ENCODE measurements at regions not wholly inside any gene's neighbourhood (a gene's known extent, or its start where the extent isn't known, plus 50 kb on each side); places are given as distances from the start of the nearest gene placed in this dataset.

DNA sequence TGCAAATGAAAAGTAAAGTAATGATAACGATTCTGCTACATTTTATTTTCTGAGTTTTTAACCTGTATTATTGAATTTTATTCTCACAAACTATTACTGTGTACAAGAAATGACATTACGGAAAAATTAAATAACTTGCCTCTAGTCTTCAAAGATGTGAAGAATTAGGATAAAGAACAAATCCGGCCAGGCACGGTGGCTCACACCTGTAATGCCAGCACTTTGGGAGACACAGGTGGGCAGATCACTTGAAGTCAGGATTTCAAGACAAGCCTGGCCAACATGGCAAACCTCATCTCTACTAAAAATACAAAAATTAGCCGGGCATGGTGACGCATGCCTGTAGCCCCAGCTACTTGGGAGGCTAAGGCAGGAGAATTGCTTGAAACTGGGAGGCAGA lies 1584.4 kb upstream of the SEL1L start:
- Histone ChIP-seq H3K4me3 (ENCODE audit: low read depth, low read length) (no peak overlapping the region), H3K36me3 (ENCODE audit: control insufficient read depth, insufficient read depth, low read length) (no peaks in the 10 kb centered on the region), H3K27me3 (ENCODE audit: control insufficient read depth, insufficient read depth, low read length) (no peaks in the 10 kb centered on the region)
- DNase-seq (ENCODE audit: low read depth) (no peak), FAIRE-seq (no peak)
- no peak for TF ChIP-seq CTCF (IDR thresholded peaks at IDR 0.05; ENCODE audit: insufficient read depth, low read length, severe bottlenecking)

DNA sequence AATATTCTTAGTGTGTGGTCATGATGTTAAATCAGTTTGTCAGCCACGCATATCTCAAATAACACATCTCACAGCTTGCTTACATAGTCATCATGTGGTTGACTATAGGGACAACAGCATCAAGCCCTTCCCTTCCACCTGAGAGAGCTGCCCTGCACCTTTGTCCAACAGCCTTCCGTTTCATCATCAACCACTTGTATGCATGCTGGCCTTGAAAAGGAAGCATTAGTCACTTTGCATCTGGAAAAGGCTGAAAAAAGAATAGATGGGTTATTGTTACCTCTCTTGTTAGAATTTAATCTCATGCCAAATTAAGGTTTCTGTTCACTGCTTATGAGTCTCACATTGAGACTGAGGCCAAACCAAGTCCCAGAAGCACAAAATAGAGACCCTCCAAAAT lies 1586.5 kb upstream of the SEL1L start:
- FAIRE-seq, result no peak
- Histone ChIP-seq H3K36me3 (ENCODE audit: control insufficient read depth, insufficient read depth, low read length) (no peaks in the 10 kb centered on the region), H3K27me3 (ENCODE audit: control insufficient read depth, insufficient read depth, low read length) (no peaks in the 10 kb centered on the region), H3K4me3 (ENCODE audit: low read depth, low read length) (no peak overlapping the region)
- TF ChIP-seq CTCF (IDR thresholded peaks at IDR 0.05; ENCODE audit: insufficient read depth, low read length, severe bottlenecking), result no peak
- peak; percentile 64 for DNase-seq (ENCODE audit: low read depth)

DNA sequence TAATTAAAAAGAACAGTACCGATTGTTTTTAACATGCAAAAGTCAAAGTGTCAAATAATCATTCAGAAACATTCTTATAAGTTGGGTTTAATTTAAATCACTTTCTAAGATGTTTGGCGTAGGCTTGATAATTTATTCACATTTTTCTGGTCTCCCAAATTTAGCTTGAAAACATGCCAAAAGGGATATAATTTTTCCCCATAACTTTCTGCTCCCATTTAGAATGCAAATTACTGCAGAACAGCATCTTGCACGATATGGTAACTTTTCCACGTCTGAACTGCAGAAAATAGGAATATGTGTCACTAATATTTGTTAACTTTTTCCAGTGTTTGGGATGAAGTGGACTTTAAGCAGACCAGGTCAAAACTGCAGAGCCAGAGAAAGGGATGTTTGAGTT lies 1592.4 kb upstream of the SEL1L start:
- DNase-seq (ENCODE audit: low read depth), result no peak
- no peak for TF ChIP-seq CTCF (IDR thresholded peaks at IDR 0.05; ENCODE audit: insufficient read depth, low read length, severe bottlenecking)
- Histone ChIP-seq H3K36me3 (ENCODE audit: control insufficient read depth, insufficient read depth, low read length) (no peaks in the 10 kb centered on the region), H3K27me3 (ENCODE audit: control insufficient read depth, insufficient read depth, low read length) (no peaks in the 10 kb centered on the region), H3K4me3 (ENCODE audit: low read depth, low read length) (no peak overlapping the region)
- no peak for FAIRE-seq

GRCh38 chr14:83128783-83129182 lies 1595.1 kb upstream of the SEL1L start:
- no peak for DNase-seq (ENCODE audit: low read depth)
- no peak overlapping the region for H3K4me3 ChIP-seq (ENCODE audit: low read depth, low read length)
- H3K27me3 ChIP-seq (ENCODE audit: control insufficient read depth, insufficient read depth, low read length), result no peaks in the 10 kb centered on the region
- no peak for TF ChIP-seq CTCF (IDR thresholded peaks at IDR 0.05; ENCODE audit: insufficient read depth, low read length, severe bottlenecking)
- no peaks in the 10 kb centered on the region for H3K36me3 ChIP-seq (ENCODE audit: control insufficient read depth, insufficient read depth, low read length)
- no peak for FAIRE-seq

- no peak for TF ChIP-seq CTCF (IDR thresholded peaks at IDR 0.05; ENCODE audit: insufficient read depth, low read length, severe bottlenecking)
- H3K27me3 ChIP-seq (ENCODE audit: control insufficient read depth, insufficient read depth, low read length), result no peaks in the 10 kb centered on the region
- no peak overlapping the region for H3K4me3 ChIP-seq (ENCODE audit: low read depth, low read length)
- FAIRE-seq, result no peak
- no peak for DNase-seq (ENCODE audit: low read depth)
- H3K36me3 ChIP-seq (ENCODE audit: control insufficient read depth, insufficient read depth, low read length), result no peaks in the 10 kb centered on the region
Observed at GRCh38 chr14:83129496-83129895, 1595.8 kb upstream of the SEL1L start.

GRCh38 chr14:83133981-83134645 lies 1600.5 kb upstream of the SEL1L start:
- FAIRE-seq, result no peak
- TF ChIP-seq CTCF (IDR thresholded peaks at IDR 0.05; ENCODE audit: insufficient read depth, low read length, severe bottlenecking), result no peak
- no peaks in the 10 kb centered on the region for H3K27me3 ChIP-seq (ENCODE audit: control insufficient read depth, insufficient read depth, low read length)
- H3K4me3 ChIP-seq (ENCODE audit: low read depth, low read length), result no peak overlapping the region
- H3K36me3 ChIP-seq (ENCODE audit: control insufficient read depth, insufficient read depth, low read length), result no peaks in the 10 kb centered on the region
- no peak for DNase-seq (ENCODE audit: low read depth)
